LoVo (cell line): ENCODE measurements at regions not wholly inside any gene's neighbourhood (a gene's known extent, or its start where the extent isn't known, plus 50 kb on each side); places are given as distances from the start of the nearest gene placed in this dataset.
A peak's percentile ranks its signal among the peaks of the same experiment; 100 is the strongest.

Experiments used
- DNase-seq: peaks from one replicate; pipeline ENCODE4 v3.0.0-alpha.2; 2016; ENCODE audit warnings: low spot score

GRCh38 chr17:73785496-73785895, 141.3 kb upstream of the SDK2 start:
- DNase-seq = no peak

- DNase-seq = peak; percentile 22
Measured at GRCh38 chr17:73785958-73786743, 141.9 kb upstream of the SDK2 start.

- no peak for DNase-seq
Measured at GRCh38 chr17:73787076-73788059, 143.1 kb upstream of the SDK2 start.

GRCh38 chr17:73788111-73788510, 143.9 kb upstream of the SDK2 start:
- DNase-seq = no peak

GRCh38 chr17:73791121-73791520, 146.9 kb upstream of the SDK2 start:
- DNase-seq = no peak

GRCh38 chr17:73791631-73792030, 147.4 kb upstream of the SDK2 start:
- DNase-seq = no peak

GRCh38 chr17:73792994-73793393, 148.7 kb upstream of the SDK2 start:
- no peak for DNase-seq

- DNase-seq = no peak
Measured at GRCh38 chr17:73794336-73794735, 150.1 kb upstream of the SDK2 start.

GRCh38 chr17:73795730-73796129, 151.5 kb upstream of the SDK2 start:
- no peak for DNase-seq

- DNase-seq = no peak
Measured at GRCh38 chr17:73797594-73798110, 153.4 kb upstream of the SDK2 start.

- peak; percentile 43 for DNase-seq
Measured at GRCh38 chr17:73798111-73798748, 154.0 kb upstream of the SDK2 start.

GRCh38 chr17:73799096-73799495, 154.9 kb upstream of the SDK2 start:
- DNase-seq = no peak

- DNase-seq = no peak
Measured at GRCh38 chr17:73799781-73800627, 155.8 kb upstream of the SDK2 start.

GRCh38 chr17:73800893-73801292, 156.6 kb upstream of the SDK2 start:
- no peak for DNase-seq

- DNase-seq = no peak
Measured at GRCh38 chr17:73801455-73802100, 157.3 kb upstream of the SDK2 start.

- DNase-seq = no peak
Measured at GRCh38 chr17:73802314-73802713, 158.1 kb upstream of the SDK2 start.

GRCh38 chr17:73802871-73803270, 158.6 kb upstream of the SDK2 start:
- DNase-seq = no peak

GRCh38 chr17:73803964-73804435, 159.8 kb upstream of the SDK2 start:
- no peak for DNase-seq

- no peak for DNase-seq
Measured at GRCh38 chr17:73806768-73807167, 162.5 kb upstream of the SDK2 start.

GRCh38 chr17:73813201-73813600, 169.0 kb upstream of the SDK2 start:
- DNase-seq = no peak

- no peak for DNase-seq
Measured at GRCh38 chr17:73814075-73814474, 169.8 kb upstream of the SDK2 start.
